Upper lobe of right lung (tissue), 1 donor: ENCODE measurements at regions not wholly inside any gene's neighbourhood (a gene's known extent, or its start where the extent isn't known, plus 50 kb on each side); places are given as distances from the start of the nearest gene placed in this dataset.

ENCODE experiments used
- ATAC-seq: fragments of 200-7000 bp; cut with Tn5 transposase; one replicate; pipeline ENCODE4 v1.9.1; 2020; ENCODE audit warnings: mild to moderate bottlenecking, moderate library complexity
- DNase-seq: peaks from one replicate; pipeline ENCODE4 v3.0.0-alpha.2; 2020
- H3K27ac ChIP-seq: fragments of 200-600 bp; one replicate; pipeline ENCODE4 v1.8.0; 2022
- H3K27me3 ChIP-seq: fragments of 200-600 bp; one replicate; pipeline ENCODE4 v1.8.0; 2022; ENCODE audit warnings: mild to moderate bottlenecking
- H3K36me3 ChIP-seq: fragments of 200-600 bp; one replicate; pipeline ENCODE4 v1.8.0; 2022
- H3K4me1 ChIP-seq: fragments of 200-600 bp; one replicate; pipeline ENCODE4 v1.8.0; 2022
- H3K4me3 ChIP-seq: fragments of 200-600 bp; one replicate; pipeline ENCODE4 v1.8.0; 2022; ENCODE audit warnings: mild to moderate bottlenecking
- H3K9me3 ChIP-seq: fragments of 200-600 bp; one replicate; pipeline ENCODE4 v1.8.0; 2022
- intact Hi-C: fragments of 100-400 bp; cut with DNase I; formaldehyde crosslinking; loops from one replicate; pipeline ENCODE4 v1.11.0; 2022
- TF ChIP-seq, protein P1 (sequence below): fragments of 200-600 bp; IDR thresholded peaks from one replicate; pipeline ENCODE4 v1.8.0; 2022; ENCODE audit warnings: antibody characterized with exemption
- donor health status: DM: no; HTN: yes; CAD: no; lungs with severe emphysema.

DNA sequence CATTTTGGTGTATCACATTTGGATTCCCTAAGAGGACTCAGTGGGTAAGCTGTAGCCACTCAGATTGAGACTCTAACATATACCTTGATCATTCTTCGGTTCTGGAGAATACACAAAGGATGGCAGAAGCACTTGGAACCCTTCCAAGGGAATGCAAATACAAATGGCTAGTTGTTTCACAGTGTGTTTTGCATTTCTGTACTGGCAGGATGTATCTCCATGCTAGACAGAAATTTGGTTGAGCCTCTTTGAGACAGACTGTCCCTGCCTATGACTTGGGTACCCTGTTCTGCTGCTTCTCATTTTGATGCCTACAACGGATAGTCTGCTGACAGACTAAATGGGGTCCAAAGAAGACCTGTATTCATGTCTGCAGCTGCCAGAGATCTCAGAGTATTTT lies 273.5 kb downstream of the TMEM38B start:
- ATAC-seq (no peak), DNase-seq (no peak)
- no peak overlapping the region for H3K27ac ChIP-seq
- H3K9me3 ChIP-seq, result no peaks in the 10 kb centered on the region
- intact Hi-C loops, result no loop called here
- no peaks in the 10 kb centered on the region for H3K27me3 ChIP-seq
- no peak overlapping the region for H3K4me3 ChIP-seq
- H3K4me1 ChIP-seq, result no peaks in the 10 kb centered on the region
- no peaks in the 10 kb centered on the region for H3K36me3 ChIP-seq
- TF ChIP-seq, protein P1, sequence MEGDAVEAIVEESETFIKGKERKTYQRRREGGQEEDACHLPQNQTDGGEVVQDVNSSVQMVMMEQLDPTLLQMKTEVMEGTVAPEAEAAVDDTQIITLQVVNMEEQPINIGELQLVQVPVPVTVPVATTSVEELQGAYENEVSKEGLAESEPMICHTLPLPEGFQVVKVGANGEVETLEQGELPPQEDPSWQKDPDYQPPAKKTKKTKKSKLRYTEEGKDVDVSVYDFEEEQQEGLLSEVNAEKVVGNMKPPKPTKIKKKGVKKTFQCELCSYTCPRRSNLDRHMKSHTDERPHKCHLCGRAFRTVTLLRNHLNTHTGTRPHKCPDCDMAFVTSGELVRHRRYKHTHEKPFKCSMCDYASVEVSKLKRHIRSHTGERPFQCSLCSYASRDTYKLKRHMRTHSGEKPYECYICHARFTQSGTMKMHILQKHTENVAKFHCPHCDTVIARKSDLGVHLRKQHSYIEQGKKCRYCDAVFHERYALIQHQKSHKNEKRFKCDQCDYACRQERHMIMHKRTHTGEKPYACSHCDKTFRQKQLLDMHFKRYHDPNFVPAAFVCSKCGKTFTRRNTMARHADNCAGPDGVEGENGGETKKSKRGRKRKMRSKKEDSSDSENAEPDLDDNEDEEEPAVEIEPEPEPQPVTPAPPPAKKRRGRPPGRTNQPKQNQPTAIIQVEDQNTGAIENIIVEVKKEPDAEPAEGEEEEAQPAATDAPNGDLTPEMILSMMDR, result no peak

DNA sequence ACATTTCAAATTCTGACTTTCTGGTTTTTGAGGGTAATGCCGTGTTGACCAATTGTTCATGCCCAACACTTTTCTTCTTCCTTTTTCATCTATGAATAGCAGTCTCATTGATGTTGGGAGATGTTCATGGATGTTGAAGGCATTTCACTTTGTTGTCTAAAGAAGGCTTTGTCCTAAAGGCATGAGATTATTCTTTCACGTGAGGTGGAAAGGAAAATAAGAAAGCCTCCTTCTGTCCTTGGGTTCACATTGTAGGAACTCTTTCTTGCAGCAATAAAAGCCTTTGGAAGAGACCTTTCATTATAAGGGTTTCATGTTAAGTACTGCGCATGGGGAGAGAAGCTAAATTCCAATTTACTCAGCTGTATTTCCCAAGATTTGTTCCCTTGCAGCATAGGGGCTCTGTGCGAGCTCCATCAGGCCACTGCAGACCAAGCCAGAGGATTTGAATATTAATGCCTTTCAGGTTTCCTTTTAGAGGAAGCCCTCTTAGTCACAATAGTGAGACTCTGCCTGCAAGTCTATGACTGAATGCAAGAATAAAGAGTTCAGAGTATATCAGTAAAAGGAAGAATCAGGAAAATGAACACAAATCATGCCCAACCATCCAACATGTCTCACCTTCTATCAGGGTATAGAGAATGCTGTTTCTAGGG lies 274.6 kb downstream of the TMEM38B start:
- ATAC-seq (no peak), DNase-seq (no peak)
- Histone ChIP-seq H3K36me3 (no peaks in the 10 kb centered on the region), H3K4me3 (no peak overlapping the region), H3K27me3 (no peaks in the 10 kb centered on the region), H3K4me1 (no peaks in the 10 kb centered on the region), H3K27ac (no peak overlapping the region), H3K9me3 (no peaks in the 10 kb centered on the region)
- TF ChIP-seq, protein P1, result no peak
- intact Hi-C loops, result no loop called here

DNA sequence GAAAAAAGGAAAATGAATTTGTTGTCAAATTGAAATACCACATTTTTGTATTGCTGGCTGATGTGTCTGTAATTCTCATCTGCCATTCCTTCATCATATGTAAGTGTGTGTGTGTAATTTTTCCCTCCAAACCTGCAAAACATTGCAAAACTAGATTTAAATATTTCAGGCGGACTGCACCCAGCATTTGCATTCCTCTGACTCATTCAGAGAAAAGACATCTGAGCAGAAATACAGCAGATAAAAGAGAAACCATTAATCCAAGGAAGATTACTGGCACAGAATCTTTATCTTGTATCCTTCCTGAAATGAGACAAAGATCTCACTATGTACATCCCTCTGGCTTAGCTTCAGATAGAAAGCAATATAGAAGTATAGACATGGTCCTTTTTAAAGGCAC lies 275.3 kb downstream of the TMEM38B start:
- ATAC-seq, result no peak
- H3K4me3 ChIP-seq, result no peak overlapping the region
- no peaks in the 10 kb centered on the region for H3K36me3 ChIP-seq
- TF ChIP-seq, protein P1, result no peak
- no peaks in the 10 kb centered on the region for H3K27me3 ChIP-seq
- H3K27ac ChIP-seq, result no peak overlapping the region
- H3K4me1 ChIP-seq, result no peaks in the 10 kb centered on the region
- no peak for DNase-seq
- H3K9me3 ChIP-seq, result no peaks in the 10 kb centered on the region
- intact Hi-C loops, result no loop called here

DNA sequence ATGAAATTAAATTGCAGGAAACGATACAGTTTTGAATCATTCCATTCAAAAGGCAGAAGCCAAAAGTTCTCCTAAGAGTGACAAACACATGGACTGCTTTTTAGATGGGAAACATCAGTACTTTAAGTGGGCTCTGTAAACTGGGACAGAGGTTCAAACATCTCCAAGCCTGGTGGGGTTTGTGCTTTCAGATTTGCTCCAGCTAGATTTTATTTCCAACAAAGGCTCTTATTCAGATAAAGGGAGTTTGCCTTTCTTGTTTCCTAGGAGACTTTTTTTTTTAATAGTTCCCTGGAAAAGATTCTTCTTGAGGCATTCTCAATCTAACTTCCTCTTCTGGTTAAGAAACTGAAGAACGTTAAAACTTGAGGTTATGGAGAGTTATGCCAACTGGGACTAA lies 277.6 kb downstream of the TMEM38B start:
- intact Hi-C loops, result no loop called here
- Histone ChIP-seq H3K27ac (no peak overlapping the region), H3K36me3 (no peaks in the 10 kb centered on the region), H3K4me1 (no peaks in the 10 kb centered on the region), H3K9me3 (no peaks in the 10 kb centered on the region), H3K4me3 (no peak overlapping the region), H3K27me3 (no peaks in the 10 kb centered on the region)
- ATAC-seq (no peak), DNase-seq (no peak)
- TF ChIP-seq, protein P1, result no peak

DNA sequence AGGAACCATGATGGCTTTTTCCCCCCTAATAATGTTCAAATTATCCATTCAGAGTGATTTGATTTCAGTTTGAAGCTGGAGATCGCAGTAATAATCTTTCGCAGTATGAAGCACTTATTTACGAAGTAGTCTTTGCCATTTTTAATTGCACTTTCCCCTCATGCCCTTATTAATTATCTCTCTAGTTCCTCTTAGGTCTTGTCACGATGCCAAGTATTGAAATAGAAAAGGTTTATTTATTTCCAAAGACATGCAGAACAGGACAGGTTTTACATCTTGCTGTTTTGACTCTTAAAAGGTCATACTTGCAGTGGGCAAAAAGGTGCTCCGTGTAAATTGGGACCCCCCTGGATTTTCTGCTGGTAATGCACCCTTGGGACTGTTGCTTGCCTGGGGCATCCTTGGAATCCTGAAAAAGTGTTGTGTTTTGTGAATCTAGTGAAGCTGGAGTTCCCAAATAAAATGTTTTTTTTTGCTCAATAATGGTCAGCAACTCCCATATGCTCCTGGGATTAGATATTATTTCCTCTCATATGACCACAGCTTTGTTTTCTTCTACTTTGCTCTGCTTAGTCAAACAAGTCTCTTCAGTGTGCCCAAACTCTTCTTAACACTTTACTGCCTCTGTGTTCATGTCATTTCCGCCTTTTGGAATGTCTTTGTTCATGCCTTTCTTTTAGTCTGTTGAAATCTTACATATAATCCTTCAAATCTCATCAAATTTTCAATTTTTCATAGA lies 278.3 kb downstream of the TMEM38B start:
- ATAC-seq (no peak), DNase-seq (no peak)
- H3K4me1 ChIP-seq, result no peaks in the 10 kb centered on the region
- H3K4me3 ChIP-seq, result no peak overlapping the region
- TF ChIP-seq, protein P1, result no peak
- no peaks in the 10 kb centered on the region for H3K36me3 ChIP-seq
- H3K9me3 ChIP-seq, result no peaks in the 10 kb centered on the region
- H3K27ac ChIP-seq, result no peak overlapping the region
- H3K27me3 ChIP-seq, result no peaks in the 10 kb centered on the region
- intact Hi-C loops, result no loop called here
